ENCODE measurements at regions not wholly inside any gene's neighbourhood (a gene's known extent, or its start where the extent isn't known, plus 50 kb on each side); places are given as distances from the start of the nearest gene placed in this dataset.
"Not testable (repeated sequence)": the region's sequence is repeated elsewhere in the genome, so short reads cannot be mapped to it uniquely, and the experiment has no call there.

- Histone ChIP-seq H3K36me3 (ENCODE audit: control insufficient read depth in 2 of 2, insufficient read depth in 2 of 2, low read length in 2 of 2) (no peaks in the 10 kb centered on the region), H3K27me3 (ENCODE audit: control insufficient read depth in 1 of 2, insufficient read depth in 2 of 2, low read length in 2 of 2) (no peaks in the 10 kb centered on the region), H3K9me3 (ENCODE audit: control insufficient read depth in 2 of 2, low read length in 2 of 2) (no peaks in the 10 kb centered on the region), H3K9ac (ENCODE audit: low read length in 2 of 2) (no peak overlapping the region), H3K4me3 (ENCODE audit: low read length in 2 of 2) (no peak overlapping the region), H3K4me1 (ENCODE audit: control insufficient read depth, insufficient read depth, low read length) (no peaks in the 10 kb centered on the region), H3K27ac (ENCODE audit: low read length) (no peak overlapping the region)
These were observed 160.1 kb downstream of the HMHB1 start for GRCh38 chr5:143972068-143972467.

- H3K36me3 ChIP-seq (ENCODE audit: control insufficient read depth in 2 of 2, insufficient read depth in 2 of 2, low read length in 2 of 2): no peaks in the 10 kb centered on the region
- H3K4me1 ChIP-seq (ENCODE audit: control insufficient read depth, insufficient read depth, low read length): no peaks in the 10 kb centered on the region
- no peak overlapping the region for H3K27ac ChIP-seq (ENCODE audit: low read length)
- no peaks in the 10 kb centered on the region for H3K27me3 ChIP-seq (ENCODE audit: control insufficient read depth in 1 of 2, insufficient read depth in 2 of 2, low read length in 2 of 2)
- H3K9me3 ChIP-seq (ENCODE audit: control insufficient read depth in 2 of 2, low read length in 2 of 2): no peaks in the 10 kb centered on the region
- no peak overlapping the region for H3K9ac ChIP-seq (ENCODE audit: low read length in 2 of 2)
- H3K4me3 ChIP-seq (ENCODE audit: low read length in 2 of 2): no peak overlapping the region
These were observed 164.1 kb downstream of the HMHB1 start for GRCh38 chr5:143976055-143976454.

- Histone ChIP-seq H3K9me3 (ENCODE audit: control insufficient read depth in 2 of 2, low read length in 2 of 2) (no peaks in the 10 kb centered on the region), H3K4me1 (ENCODE audit: control insufficient read depth, insufficient read depth, low read length) (no peaks in the 10 kb centered on the region), H3K36me3 (ENCODE audit: control insufficient read depth in 2 of 2, insufficient read depth in 2 of 2, low read length in 2 of 2) (no peaks in the 10 kb centered on the region), H3K9ac (ENCODE audit: low read length in 2 of 2) (no peak overlapping the region), H3K27me3 (ENCODE audit: control insufficient read depth in 1 of 2, insufficient read depth in 2 of 2, low read length in 2 of 2) (no peaks in the 10 kb centered on the region), H3K4me3 (ENCODE audit: low read length in 2 of 2) (no peak overlapping the region), H3K27ac (ENCODE audit: low read length) (no peak overlapping the region)
These were observed 166.0 kb downstream of the HMHB1 start for GRCh38 chr5:143977891-143978461.

GRCh38 chr5:143979044-143979690 lies 167.2 kb downstream of the HMHB1 start:
- H3K4me1 ChIP-seq (ENCODE audit: control insufficient read depth, insufficient read depth, low read length): no peaks in the 10 kb centered on the region
- H3K27me3 ChIP-seq (ENCODE audit: control insufficient read depth in 1 of 2, insufficient read depth in 2 of 2, low read length in 2 of 2): no peaks in the 10 kb centered on the region
- H3K36me3 ChIP-seq (ENCODE audit: control insufficient read depth in 2 of 2, insufficient read depth in 2 of 2, low read length in 2 of 2): no peaks in the 10 kb centered on the region
- no peaks in the 10 kb centered on the region for H3K9me3 ChIP-seq (ENCODE audit: control insufficient read depth in 2 of 2, low read length in 2 of 2)
- no peak overlapping the region for H3K27ac ChIP-seq (ENCODE audit: low read length)
- no peak overlapping the region for H3K9ac ChIP-seq (ENCODE audit: low read length in 2 of 2)
- H3K4me3 ChIP-seq (ENCODE audit: low read length in 2 of 2): no peak overlapping the region

GRCh38 chr5:143980506-143980905 lies 168.5 kb downstream of the HMHB1 start:
- Histone ChIP-seq H3K27me3 (ENCODE audit: control insufficient read depth in 1 of 2, insufficient read depth in 2 of 2, low read length in 2 of 2) (no peaks in the 10 kb centered on the region), H3K4me3 (ENCODE audit: low read length in 2 of 2) (no peak overlapping the region), H3K9me3 (ENCODE audit: control insufficient read depth in 2 of 2, low read length in 2 of 2) (no peaks in the 10 kb centered on the region), H3K27ac (ENCODE audit: low read length) (no peak overlapping the region), H3K9ac (ENCODE audit: low read length in 2 of 2) (no peak overlapping the region), H3K36me3 (ENCODE audit: control insufficient read depth in 2 of 2, insufficient read depth in 2 of 2, low read length in 2 of 2) (no peaks in the 10 kb centered on the region), H3K4me1 (ENCODE audit: control insufficient read depth, insufficient read depth, low read length) (no peaks in the 10 kb centered on the region)

GRCh38 chr5:143982957-143983356 lies 171.0 kb downstream of the HMHB1 start:
- not testable (repeated sequence) for H3K27me3 ChIP-seq (ENCODE audit: control insufficient read depth in 1 of 2, insufficient read depth in 2 of 2, low read length in 2 of 2); H3K9ac ChIP-seq (ENCODE audit: low read length in 2 of 2); H3K4me1 ChIP-seq (ENCODE audit: control insufficient read depth, insufficient read depth, low read length); H3K36me3 ChIP-seq (ENCODE audit: control insufficient read depth in 2 of 2, insufficient read depth in 2 of 2, low read length in 2 of 2); H3K9me3 ChIP-seq (ENCODE audit: control insufficient read depth in 2 of 2, low read length in 2 of 2); H3K4me3 ChIP-seq (ENCODE audit: low read length in 2 of 2); H3K27ac ChIP-seq (ENCODE audit: low read length)

GRCh38 chr5:143985832-143986515 lies 174.0 kb downstream of the HMHB1 start:
- Histone ChIP-seq H3K4me1 (ENCODE audit: control insufficient read depth, insufficient read depth, low read length) (no peaks in the 10 kb centered on the region), H3K36me3 (ENCODE audit: control insufficient read depth in 2 of 2, insufficient read depth in 2 of 2, low read length in 2 of 2) (no peaks in the 10 kb centered on the region), H3K27ac (ENCODE audit: low read length) (no peak overlapping the region), H3K27me3 (ENCODE audit: control insufficient read depth in 1 of 2, insufficient read depth in 2 of 2, low read length in 2 of 2) (no peaks in the 10 kb centered on the region), H3K4me3 (ENCODE audit: low read length in 2 of 2) (no peak overlapping the region), H3K9me3 (ENCODE audit: control insufficient read depth in 2 of 2, low read length in 2 of 2) (no peaks in the 10 kb centered on the region), H3K9ac (ENCODE audit: low read length in 2 of 2) (no peak overlapping the region)

- H3K27ac ChIP-seq (ENCODE audit: low read length): no peak overlapping the region
- H3K9me3 ChIP-seq (ENCODE audit: control insufficient read depth in 2 of 2, low read length in 2 of 2): no peaks in the 10 kb centered on the region
- no peak overlapping the region for H3K9ac ChIP-seq (ENCODE audit: low read length in 2 of 2)
These were observed 174.7 kb downstream of the HMHB1 start for GRCh38 chr5:143986516-143987212.

GRCh38 chr5:143987264-143987663 lies 175.3 kb downstream of the HMHB1 start:
- Histone ChIP-seq H3K4me1 (ENCODE audit: control insufficient read depth, insufficient read depth, low read length) (no peaks in the 10 kb centered on the region), H3K27me3 (ENCODE audit: control insufficient read depth in 1 of 2, insufficient read depth in 2 of 2, low read length in 2 of 2) (no peaks in the 10 kb centered on the region), H3K4me3 (ENCODE audit: low read length in 2 of 2) (no peak overlapping the region), H3K36me3 (ENCODE audit: control insufficient read depth in 2 of 2, insufficient read depth in 2 of 2, low read length in 2 of 2) (no peaks in the 10 kb centered on the region), H3K9ac (ENCODE audit: low read length in 2 of 2) (no peak overlapping the region), H3K9me3 (ENCODE audit: control insufficient read depth in 2 of 2, low read length in 2 of 2) (no peaks in the 10 kb centered on the region), H3K27ac (ENCODE audit: low read length) (no peak overlapping the region)

More at GRCh38 chr5:143986516-143987212, 174.7 kb downstream of the HMHB1 start:
- Histone ChIP-seq H3K4me1 (ENCODE audit: control insufficient read depth, insufficient read depth, low read length) (no peaks in the 10 kb centered on the region), H3K27me3 (ENCODE audit: control insufficient read depth in 1 of 2, insufficient read depth in 2 of 2, low read length in 2 of 2) (no peaks in the 10 kb centered on the region), H3K4me3 (ENCODE audit: low read length in 2 of 2) (no peak overlapping the region), H3K36me3 (ENCODE audit: control insufficient read depth in 2 of 2, insufficient read depth in 2 of 2, low read length in 2 of 2) (no peaks in the 10 kb centered on the region)

- H3K9me3 ChIP-seq (ENCODE audit: control insufficient read depth in 2 of 2, low read length in 2 of 2): no peaks in the 10 kb centered on the region
- H3K27ac ChIP-seq (ENCODE audit: low read length): no peak overlapping the region
- H3K27me3 ChIP-seq (ENCODE audit: control insufficient read depth in 1 of 2, insufficient read depth in 2 of 2, low read length in 2 of 2): no peaks in the 10 kb centered on the region
- H3K36me3 ChIP-seq (ENCODE audit: control insufficient read depth in 2 of 2, insufficient read depth in 2 of 2, low read length in 2 of 2): no peaks in the 10 kb centered on the region
- no peak overlapping the region for H3K4me3 ChIP-seq (ENCODE audit: low read length in 2 of 2)
- H3K4me1 ChIP-seq (ENCODE audit: control insufficient read depth, insufficient read depth, low read length): no peaks in the 10 kb centered on the region
- H3K9ac ChIP-seq (ENCODE audit: low read length in 2 of 2): no peak overlapping the region
These were observed 176.0 kb downstream of the HMHB1 start for GRCh38 chr5:143987751-143988560.
